GM18861 (cell line): ENCODE measurements at regions not wholly inside any gene's neighbourhood (a gene's known extent, or its start where the extent isn't known, plus 50 kb on each side); places are given as distances from the start of the nearest gene placed in this dataset.
"Not testable (repeated sequence)": the region's sequence is repeated elsewhere in the genome, so short reads cannot be mapped to it uniquely, and the experiment has no call there.

Source experiments
- ATAC-seq: cut with Tn5 transposase; IDR thresholded peaks from one replicate; pipeline ENCODE4 v1.9.1; 2021; ENCODE audit not compliant: unreplicated experiment

DNA sequence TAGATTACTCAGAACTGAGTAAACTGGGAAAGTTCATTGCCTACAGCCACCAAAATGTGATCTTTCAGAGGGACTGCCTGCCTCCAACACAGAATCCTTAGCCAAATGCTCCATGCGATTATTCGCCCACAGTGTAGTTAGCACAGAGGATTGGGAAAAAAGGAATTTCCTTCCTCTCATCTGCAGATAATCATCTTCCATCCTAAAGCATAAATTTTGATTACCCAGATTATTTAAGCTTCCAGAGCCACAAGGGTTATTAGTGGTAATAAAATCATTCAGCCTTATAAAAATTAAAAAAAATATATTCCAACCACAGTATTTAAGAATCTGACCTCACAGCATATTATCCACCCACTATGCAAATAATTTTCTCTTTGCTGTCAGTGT is 285.3 kb upstream of the GRAMD2B start:
- no peak for ATAC-seq

- ATAC-seq, result no peak
Observed at GRCh38 chr5:126138281-126138931, 284.8 kb upstream of the GRAMD2B start.

GRCh38 chr5:126139086-126139485 is 284.1 kb upstream of the GRAMD2B start:
- no peak for ATAC-seq

DNA sequence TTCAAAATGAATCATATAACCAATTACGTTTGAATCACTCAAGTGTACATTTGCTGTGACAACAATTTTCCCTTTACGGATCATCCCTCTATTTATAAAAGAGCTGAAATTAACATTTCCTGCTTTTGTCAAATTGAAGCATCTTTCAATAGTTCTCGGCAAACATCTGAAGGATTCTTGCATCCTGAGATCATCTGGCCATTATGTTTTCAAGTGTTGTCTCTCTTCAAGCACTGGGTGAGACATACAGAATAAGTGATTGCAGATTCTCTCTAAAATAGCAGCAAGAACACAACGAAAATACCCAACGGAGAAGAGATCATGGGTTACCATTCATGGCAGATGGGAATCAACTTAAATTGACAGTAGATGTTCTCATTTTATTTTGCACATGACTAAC is 283.4 kb upstream of the GRAMD2B start:
- ATAC-seq, result no peak

DNA sequence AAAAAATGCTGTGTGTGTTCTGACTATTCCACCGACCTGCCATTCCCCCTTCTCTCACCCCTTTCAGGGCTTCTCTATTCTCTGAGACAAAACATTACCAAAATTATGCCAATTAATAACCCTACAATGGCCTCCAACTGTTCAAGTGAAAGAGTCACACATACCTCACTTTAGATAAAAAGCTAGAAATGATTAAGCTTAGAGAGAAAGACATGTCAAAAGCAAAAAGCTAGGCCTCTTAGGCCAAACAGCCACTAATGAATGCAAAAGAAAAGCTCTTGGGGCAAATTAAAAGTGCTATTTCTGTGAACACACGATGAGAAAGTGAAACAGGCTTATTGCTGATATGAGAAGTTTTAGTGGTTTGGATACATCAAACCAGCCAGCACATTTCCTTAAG is 279.6 kb upstream of the GRAMD2B start:
- peak; percentile 89 for ATAC-seq

DNA sequence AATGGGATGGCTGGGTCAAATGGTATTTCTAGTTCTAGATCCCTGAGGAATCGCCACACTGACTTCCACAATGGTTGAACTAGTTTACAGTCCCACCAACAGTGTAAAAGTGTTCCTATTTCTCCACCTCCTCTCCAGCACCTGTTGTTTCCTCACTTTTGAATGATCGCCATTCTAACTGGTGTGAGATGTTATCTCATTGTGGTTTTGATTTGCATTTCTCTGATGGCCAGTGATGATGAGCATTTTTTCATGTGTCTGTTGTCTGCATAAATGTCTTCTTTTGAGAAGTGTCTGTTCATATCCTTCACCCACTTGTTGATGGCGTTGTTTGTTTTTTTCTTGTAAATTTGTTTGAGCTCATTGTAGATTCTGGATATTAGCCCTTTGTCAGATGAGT is 272.9 kb upstream of the GRAMD2B start:
- ATAC-seq, result not testable (repeated sequence)

GRCh38 chr5:126155298-126155697 is 267.9 kb upstream of the GRAMD2B start:
- ATAC-seq, result not testable (repeated sequence)

DNA sequence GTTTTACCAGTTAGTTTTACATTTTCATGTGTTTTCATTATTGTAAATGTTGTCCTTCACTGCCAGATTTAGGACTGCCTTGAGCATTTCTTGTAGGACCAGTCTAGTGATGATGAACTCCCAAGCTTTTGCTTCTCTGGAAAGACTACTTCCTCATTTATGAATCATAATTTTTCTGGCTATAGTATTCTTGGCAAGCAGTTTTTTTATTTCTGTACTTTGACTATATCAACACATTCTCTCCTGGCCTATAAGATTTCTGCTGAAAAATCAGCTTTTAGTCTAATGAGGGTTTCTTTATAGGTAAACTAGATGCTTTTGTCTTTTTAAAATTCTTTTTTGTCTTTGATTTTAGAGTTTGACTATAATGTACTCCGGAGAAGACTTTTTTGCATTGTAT is 256.8 kb upstream of the GRAMD2B start:
- ATAC-seq, result no peak

- no peak for ATAC-seq
Observed at GRCh38 chr5:126168785-126169184, 254.4 kb upstream of the GRAMD2B start.

DNA sequence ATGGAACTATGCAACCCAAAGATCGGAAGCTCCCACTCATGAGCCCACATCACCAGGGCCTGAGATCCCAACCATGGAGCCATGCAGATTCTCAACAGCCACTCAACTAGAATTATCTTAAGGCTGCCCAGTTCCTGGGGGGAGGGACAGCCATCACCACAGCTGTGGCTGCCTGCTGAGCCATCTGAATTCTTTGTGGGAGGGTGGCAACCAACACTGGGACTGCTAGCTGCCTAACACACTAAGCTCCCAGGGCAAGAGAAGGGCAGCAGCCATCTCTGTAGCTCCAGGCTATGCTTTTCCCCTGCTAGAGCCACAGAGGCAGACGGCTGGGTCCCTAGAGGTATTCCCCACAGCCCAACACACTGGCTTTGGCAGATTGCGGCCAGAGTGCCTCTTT is 251.3 kb upstream of the GRAMD2B start:
- no peak for ATAC-seq

- no peak for ATAC-seq
Observed at GRCh38 chr5:126172812-126173211, 250.4 kb upstream of the GRAMD2B start.

DNA sequence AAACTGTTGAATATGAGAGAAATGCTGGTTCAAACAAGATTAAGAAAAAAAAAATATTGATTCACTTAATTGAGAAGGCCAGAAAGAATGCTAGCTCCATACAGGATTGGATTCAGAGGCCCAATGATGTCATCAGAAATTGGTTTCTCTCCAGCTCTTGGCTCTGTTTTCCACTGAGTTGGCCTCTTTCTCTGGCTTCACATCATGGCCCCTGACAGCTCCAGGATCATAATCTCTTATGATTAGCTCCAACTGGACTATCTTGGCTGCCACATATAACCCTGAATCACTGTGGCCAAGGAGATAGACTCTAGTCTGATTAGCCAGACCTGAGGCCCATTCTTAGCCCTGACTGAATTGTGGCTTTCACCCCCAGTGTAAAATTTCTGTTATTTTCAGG is 244.7 kb upstream of the GRAMD2B start:
- ATAC-seq, result no peak

DNA sequence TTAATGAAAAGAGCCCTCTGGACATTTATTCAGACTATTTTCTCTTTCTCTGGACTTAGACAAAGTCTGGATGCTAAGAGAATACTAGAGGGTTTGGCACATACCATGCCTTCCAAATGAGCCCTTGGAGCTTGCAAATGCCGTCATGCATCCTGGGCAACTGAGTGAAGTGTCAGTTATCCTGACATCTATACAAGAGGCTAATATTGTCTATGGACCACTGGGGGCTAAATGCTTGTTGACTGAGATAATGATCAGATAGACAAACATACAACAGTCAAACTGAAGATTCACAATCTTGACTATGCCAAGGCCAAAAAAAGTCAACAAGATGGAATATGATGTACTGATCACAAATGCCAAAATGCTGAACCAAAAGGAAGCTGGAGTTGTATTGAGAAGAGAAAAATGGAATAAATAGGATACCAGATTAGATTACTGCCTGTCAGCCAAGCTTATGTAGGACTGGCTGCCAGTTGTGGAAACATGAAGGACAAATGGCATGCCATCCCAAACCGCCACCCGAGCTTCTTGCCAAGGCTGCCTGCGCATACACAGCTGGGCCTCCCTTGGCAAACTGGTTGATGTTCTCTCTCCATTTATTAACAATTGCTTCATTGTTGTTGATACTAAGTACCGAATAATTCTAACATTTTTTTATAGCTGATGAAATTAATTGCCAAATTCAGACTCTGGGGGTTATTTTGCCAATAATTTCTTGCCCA is 240.1 kb upstream of the GRAMD2B start:
- ATAC-seq, result no peak

GRCh38 chr5:126184474-126184873 is 238.7 kb upstream of the GRAMD2B start:
- ATAC-seq, result no peak

- ATAC-seq, result no peak
Observed at GRCh38 chr5:126186210-126186609, 237.0 kb upstream of the GRAMD2B start.

- no peak for ATAC-seq
Observed at GRCh38 chr5:126188804-126189203, 234.4 kb upstream of the GRAMD2B start.

DNA sequence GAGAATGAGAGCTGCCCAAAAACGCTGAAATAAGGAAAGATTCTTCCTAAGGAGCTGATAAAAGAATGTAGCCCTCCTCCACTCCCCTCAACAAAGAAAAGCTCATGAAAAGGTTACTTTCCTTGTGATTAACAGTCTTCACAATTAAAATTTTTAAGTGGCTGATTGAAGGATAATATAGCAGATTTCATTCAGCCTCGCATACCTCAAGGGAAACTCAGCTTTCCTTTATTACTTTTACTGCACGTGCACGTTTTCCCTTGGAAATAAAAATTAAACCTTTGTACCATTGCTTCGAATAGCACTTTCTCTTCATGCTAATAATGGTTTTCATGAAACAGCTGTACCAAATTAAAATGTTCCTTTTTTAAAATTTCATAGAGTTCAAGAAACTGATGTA is 234.0 kb upstream of the GRAMD2B start:
- ATAC-seq, result no peak

GRCh38 chr5:126189862-126190261 is 233.3 kb upstream of the GRAMD2B start:
- ATAC-seq, result no peak

GRCh38 chr5:126192226-126192625 is 231.0 kb upstream of the GRAMD2B start:
- no peak for ATAC-seq

GRCh38 chr5:126195410-126196100 is 227.7 kb upstream of the GRAMD2B start:
- no peak for ATAC-seq

DNA sequence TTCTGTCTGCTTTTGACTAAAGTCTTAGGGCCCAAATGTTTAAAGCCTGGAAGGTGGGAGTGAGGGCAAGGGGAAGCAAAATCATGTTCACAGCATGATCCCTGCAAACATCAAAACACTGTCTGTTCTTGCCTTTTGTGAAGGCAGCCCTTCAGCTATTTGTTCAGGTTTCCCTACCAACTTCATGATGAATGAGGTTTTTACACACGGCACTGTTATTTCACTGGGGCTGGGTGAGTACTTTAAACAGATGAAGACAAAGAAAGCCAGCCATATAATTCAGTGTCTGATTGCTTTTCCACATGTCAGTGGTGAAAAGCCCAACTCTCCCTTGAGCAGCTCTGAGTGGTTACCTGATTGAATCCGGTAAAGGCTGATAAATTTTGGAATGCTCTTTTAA is 224.7 kb upstream of the GRAMD2B start:
- no peak for ATAC-seq

- no peak for ATAC-seq
Observed at GRCh38 chr5:126199467-126199866, 223.7 kb upstream of the GRAMD2B start.
